ENCODE measurements at regions not wholly inside any gene's neighbourhood (a gene's known extent, or its start where the extent isn't known, plus 50 kb on each side); places are given as distances from the start of the nearest gene placed in this dataset.
"Not testable (repeated sequence)": the region's sequence is repeated elsewhere in the genome, so short reads cannot be mapped to it uniquely, and the experiment has no call there.

- no peak for DNase-seq (ENCODE audit: low read depth, low spot score)
Measured at GRCh38 chr5:125912028-125912427, 511.2 kb upstream of the GRAMD2B start.

- no peak for DNase-seq (ENCODE audit: low read depth, low spot score)
Measured at GRCh38 chr5:125913200-125913599, 510.0 kb upstream of the GRAMD2B start.

- no peak for DNase-seq (ENCODE audit: low read depth, low spot score)
Measured at GRCh38 chr5:125914471-125914870, 508.7 kb upstream of the GRAMD2B start.

- DNase-seq (ENCODE audit: low read depth, low spot score), result not testable (repeated sequence)
Measured at GRCh38 chr5:125923958-125924357, 499.3 kb upstream of the GRAMD2B start.

GRCh38 chr5:125926172-125926571 is 497.0 kb upstream of the GRAMD2B start:
- no peak for DNase-seq (ENCODE audit: low read depth, low spot score)

- DNase-seq (ENCODE audit: low read depth, low spot score), result no peak
Measured at GRCh38 chr5:125928663-125929062, 494.5 kb upstream of the GRAMD2B start.

- DNase-seq (ENCODE audit: low read depth, low spot score), result no peak
Measured at GRCh38 chr5:125950012-125950615, 473.1 kb upstream of the GRAMD2B start.

- no peak for DNase-seq (ENCODE audit: low read depth, low spot score)
Measured at GRCh38 chr5:125961150-125961549, 462.1 kb upstream of the GRAMD2B start.

- DNase-seq (ENCODE audit: low read depth, low spot score), result no peak
Measured at GRCh38 chr5:125965577-125965976, 457.6 kb upstream of the GRAMD2B start.

GRCh38 chr5:125967576-125967975 is 455.6 kb upstream of the GRAMD2B start:
- DNase-seq (ENCODE audit: low read depth, low spot score), result no peak

- no peak for DNase-seq (ENCODE audit: low read depth, low spot score)
Measured at GRCh38 chr5:125969011-125969813, 454.0 kb upstream of the GRAMD2B start.

- DNase-seq (ENCODE audit: low read depth, low spot score), result no peak
Measured at GRCh38 chr5:125969814-125970171, 453.4 kb upstream of the GRAMD2B start.

- DNase-seq (ENCODE audit: low read depth, low spot score), result no peak
Measured at GRCh38 chr5:125970631-125971307, 452.4 kb upstream of the GRAMD2B start.

GRCh38 chr5:125972706-125973105 is 450.5 kb upstream of the GRAMD2B start:
- DNase-seq (ENCODE audit: low read depth, low spot score), result no peak

GRCh38 chr5:125974679-125975078 is 448.5 kb upstream of the GRAMD2B start:
- DNase-seq (ENCODE audit: low read depth, low spot score), result no peak

GRCh38 chr5:125976421-125977000 is 446.7 kb upstream of the GRAMD2B start:
- no peak for DNase-seq (ENCODE audit: low read depth, low spot score)

- no peak for DNase-seq (ENCODE audit: low read depth, low spot score)
Measured at GRCh38 chr5:125978015-125978414, 445.2 kb upstream of the GRAMD2B start.

- DNase-seq (ENCODE audit: low read depth, low spot score), result no peak
Measured at GRCh38 chr5:125979636-125980035, 443.6 kb upstream of the GRAMD2B start.

GRCh38 chr5:125981016-125981415 is 442.2 kb upstream of the GRAMD2B start:
- no peak for DNase-seq (ENCODE audit: low read depth, low spot score)

GRCh38 chr5:125987677-125988255 is 435.4 kb upstream of the GRAMD2B start:
- DNase-seq (ENCODE audit: low read depth, low spot score), result no peak

GRCh38 chr5:125992050-125992449 is 431.2 kb upstream of the GRAMD2B start:
- DNase-seq (ENCODE audit: low read depth, low spot score), result no peak

Measured in activated CD4-positive, CD25-positive, alpha-beta regulatory T cell treated with anti-CD3 and anti-CD28 coated beads, Interleukin-2, amount 50 U/mL, for 16 hours (primary cell).